T-helper 2 cell treated with Interferon-gamma antibody and Interleukin-4, amounts not matched to agents 5 μg/mL and 100 μg/mL, for 36 hours (primary cell): ENCODE measurements at regions not wholly inside any gene's neighbourhood (a gene's known extent, or its start where the extent isn't known, plus 50 kb on each side); places are given as distances from the start of the nearest gene placed in this dataset.
A peak's percentile ranks its signal among the peaks of the same experiment; 100 is the strongest.

Source experiments
- DNase-seq: peaks from one replicate; pipeline ENCODE4 v3.0.0; 2021; ENCODE audit warnings: low spot score
- H3K27ac Mint-ChIP-seq: one replicate; pipeline ENCODE4 v1.8.0; 2021; ENCODE audit warnings: mild to moderate bottlenecking, mixed read lengths
- H3K27me3 Mint-ChIP-seq: one replicate; pipeline ENCODE4 v1.8.0; 2021; ENCODE audit warnings: low read depth, mixed read lengths
- H3K36me3 Mint-ChIP-seq: one replicate; pipeline ENCODE4 v1.8.0; 2021; ENCODE audit warnings: low read depth, mixed read lengths
- H3K4me1 Mint-ChIP-seq: one replicate; pipeline ENCODE4 v1.8.0; 2021; ENCODE audit warnings: low read depth, mixed read lengths
- H3K4me3 Mint-ChIP-seq: one replicate; pipeline ENCODE4 v1.8.0; 2022; ENCODE audit warnings: mild to moderate bottlenecking, moderate library complexity, mixed read lengths
- H3K9me3 Mint-ChIP-seq: one replicate; pipeline ENCODE4 v1.8.0; 2021; ENCODE audit warnings: mixed read lengths

DNA sequence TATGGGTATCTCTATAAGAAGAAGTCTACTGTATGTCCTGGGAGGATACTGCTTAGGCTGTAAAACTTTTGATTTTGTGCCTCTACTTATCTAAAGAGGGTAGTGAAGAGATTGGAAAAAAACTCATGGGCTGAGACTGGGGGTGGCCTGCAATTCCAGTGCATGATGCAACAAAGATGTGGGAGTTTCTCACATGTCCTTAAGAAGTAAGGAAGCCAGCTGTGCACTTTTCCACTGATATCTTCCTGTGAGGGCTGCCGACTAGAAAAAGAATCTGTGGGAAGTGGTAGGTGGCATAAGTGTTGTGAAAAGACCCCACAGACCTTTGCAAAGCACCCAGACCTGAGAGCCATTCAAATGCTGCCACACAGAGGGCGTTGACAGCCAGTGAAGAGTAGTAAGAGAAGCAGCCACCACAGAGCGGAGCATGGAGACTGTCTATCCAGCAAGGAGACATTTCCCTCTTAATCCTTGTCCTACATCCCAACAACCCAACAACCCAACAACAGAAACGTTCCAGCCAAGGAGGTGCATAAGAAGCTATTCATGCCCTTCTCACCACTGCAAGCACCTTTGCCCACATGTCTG lies 65.1 kb downstream of the PFDN4 start:
- no peak for DNase-seq
- Mint-ChIP-seq H3K27me3 (no peaks in the 10 kb centered on the region), H3K9me3 (peaks cover 3% of the 10 kb centered on the region), H3K27ac (no peak overlapping the region), H3K4me3 (no peak overlapping the region), H3K4me1 (no peaks in the 10 kb centered on the region), H3K36me3 (no peaks in the 10 kb centered on the region)

DNA sequence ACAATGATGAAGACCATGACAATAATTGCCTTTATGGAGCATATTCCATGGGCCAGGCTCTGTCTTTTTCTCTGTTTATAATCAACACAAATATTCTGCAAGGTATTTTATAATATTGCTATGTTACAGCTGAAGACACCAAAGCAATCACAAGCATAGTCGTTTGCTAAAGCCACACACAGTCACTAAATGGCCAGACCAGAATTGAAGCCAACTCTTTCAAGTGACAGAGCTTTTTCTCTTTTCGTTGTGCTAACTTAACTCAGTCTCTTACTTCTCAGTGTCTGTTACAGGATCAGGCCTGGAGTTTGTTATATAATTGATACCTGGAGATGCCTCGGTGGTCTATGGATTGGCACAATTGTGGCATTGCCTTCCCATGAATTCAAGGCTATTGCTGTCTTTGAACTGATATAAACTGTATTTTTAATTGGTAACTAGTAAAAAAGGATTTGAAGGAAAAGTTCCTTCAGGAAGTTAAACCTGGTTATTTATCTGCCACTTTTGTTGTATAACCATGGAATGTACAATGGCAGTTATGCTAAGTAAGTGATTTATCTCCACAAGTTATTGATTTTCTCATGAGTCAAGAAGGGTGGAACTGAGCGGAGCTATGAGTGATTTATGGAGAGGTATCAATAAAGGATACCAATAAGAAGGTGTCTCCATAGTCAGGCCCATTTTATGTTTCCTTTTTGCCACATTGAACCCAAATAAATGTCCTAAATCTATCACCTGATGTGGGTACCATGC lies 67.6 kb downstream of the PFDN4 start:
- no peaks in the 10 kb centered on the region for H3K27me3 Mint-ChIP-seq
- H3K4me3 Mint-ChIP-seq, result no peak overlapping the region
- no peak for DNase-seq
- H3K9me3 Mint-ChIP-seq, result peaks cover 3% of the 10 kb centered on the region
- H3K4me1 Mint-ChIP-seq, result no peaks in the 10 kb centered on the region
- H3K36me3 Mint-ChIP-seq, result no peaks in the 10 kb centered on the region
- H3K27ac Mint-ChIP-seq, result no peak overlapping the region

DNA sequence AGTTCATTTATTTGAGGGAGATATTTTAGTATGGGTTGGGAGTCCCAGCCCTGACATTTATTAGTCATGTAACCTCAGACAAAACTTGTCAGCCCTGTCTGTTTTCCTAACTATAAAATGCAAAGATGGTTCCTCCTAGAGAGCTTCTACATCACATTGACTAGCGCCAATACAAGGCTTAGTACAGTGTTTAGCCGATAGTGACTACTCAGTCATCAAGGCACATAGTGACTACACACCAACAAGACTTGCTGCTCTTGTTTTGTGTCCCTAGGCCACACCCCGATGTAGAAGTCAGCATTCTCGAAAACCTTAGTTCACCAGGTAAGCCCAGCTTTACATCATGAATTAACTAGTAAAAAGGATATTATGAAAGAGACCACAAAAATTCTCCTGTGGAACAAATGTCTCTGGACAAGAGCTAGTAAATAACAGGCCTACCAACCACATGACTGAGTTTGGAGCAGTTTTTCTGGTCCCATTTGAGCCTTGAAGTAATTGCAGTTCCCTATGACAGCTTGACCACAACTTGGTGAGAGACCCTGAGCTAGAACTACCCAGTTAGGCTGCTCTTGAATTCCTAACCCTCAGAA lies 68.8 kb downstream of the PFDN4 start:
- H3K27me3 Mint-ChIP-seq, result no peaks in the 10 kb centered on the region
- H3K36me3 Mint-ChIP-seq, result no peaks in the 10 kb centered on the region
- no peak overlapping the region for H3K4me3 Mint-ChIP-seq
- no peaks in the 10 kb centered on the region for H3K9me3 Mint-ChIP-seq
- no peaks in the 10 kb centered on the region for H3K4me1 Mint-ChIP-seq
- no peak for DNase-seq
- no peak overlapping the region for H3K27ac Mint-ChIP-seq

DNA sequence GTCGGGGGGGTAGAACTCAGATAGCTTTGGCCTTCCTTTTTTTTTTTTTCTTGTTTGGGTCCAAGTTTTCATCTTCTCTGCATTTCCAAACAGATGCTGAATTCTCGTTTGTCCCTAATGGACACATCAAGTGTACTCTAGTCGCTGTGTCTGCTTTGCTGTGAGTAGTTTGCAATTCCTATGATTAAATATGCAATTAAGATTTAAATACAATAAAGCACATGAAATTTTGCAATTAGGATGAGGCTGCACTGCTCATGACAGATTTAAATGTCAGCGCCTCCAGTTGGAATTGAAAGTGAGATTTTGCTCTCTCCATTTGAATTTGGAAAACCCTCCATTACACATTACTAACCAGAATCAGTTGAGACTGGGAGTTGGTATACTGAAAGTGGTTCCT lies 70.4 kb downstream of the PFDN4 start:
- Mint-ChIP-seq H3K36me3 (no peaks in the 10 kb centered on the region), H3K27ac (no peak overlapping the region), H3K4me1 (no peaks in the 10 kb centered on the region), H3K27me3 (no peaks in the 10 kb centered on the region), H3K9me3 (no peaks in the 10 kb centered on the region), H3K4me3 (no peak overlapping the region)
- no peak for DNase-seq

DNA sequence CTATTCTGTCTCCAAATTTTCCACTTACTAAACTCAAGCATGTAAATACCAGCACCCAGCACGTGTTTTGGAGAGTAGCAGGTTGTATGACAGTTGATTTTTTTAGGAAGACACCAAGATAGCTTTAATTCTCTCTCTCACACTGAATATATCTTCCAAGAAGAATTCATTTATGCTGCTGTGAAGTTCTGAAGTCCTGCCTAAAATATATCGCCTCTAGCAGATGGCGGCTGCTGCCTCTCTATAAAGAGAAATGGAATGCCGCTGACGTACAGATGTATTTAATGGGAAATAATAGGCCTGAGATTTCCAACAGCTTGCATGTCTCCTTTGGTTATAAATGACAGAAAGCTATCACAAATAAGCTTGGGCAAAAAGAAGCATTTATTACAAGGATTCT lies 74.7 kb downstream of the PFDN4 start:
- Mint-ChIP-seq H3K4me3 (no peak overlapping the region), H3K27ac (no peak overlapping the region), H3K4me1 (peaks cover 9% of the 10 kb centered on the region), H3K36me3 (no peaks in the 10 kb centered on the region), H3K27me3 (no peaks in the 10 kb centered on the region), H3K9me3 (no peaks in the 10 kb centered on the region)
- no peak for DNase-seq

DNA sequence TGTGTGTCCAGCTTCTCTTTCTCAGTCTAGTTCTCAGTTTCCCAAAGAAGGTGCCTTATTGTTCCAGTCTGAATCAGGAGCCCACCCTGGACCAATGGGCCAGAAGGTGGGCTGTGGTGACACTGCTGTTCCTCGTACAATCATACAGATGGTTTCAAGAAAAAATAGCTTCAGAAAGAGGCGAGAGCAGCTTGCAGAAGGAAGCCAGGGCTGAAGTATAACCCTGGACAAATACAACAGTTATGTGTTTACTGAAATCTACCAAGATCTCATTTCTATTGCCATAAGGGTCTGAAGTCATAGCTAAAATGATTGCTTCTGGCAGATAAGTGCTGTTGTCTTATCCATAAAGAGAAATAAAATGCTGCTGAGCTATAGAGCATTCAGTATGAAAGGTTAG lies 75.4 kb downstream of the PFDN4 start:
- H3K36me3 Mint-ChIP-seq, result no peaks in the 10 kb centered on the region
- no peaks in the 10 kb centered on the region for H3K27me3 Mint-ChIP-seq
- no peak overlapping the region for H3K27ac Mint-ChIP-seq
- H3K9me3 Mint-ChIP-seq, result no peaks in the 10 kb centered on the region
- DNase-seq, result no peak
- H3K4me1 Mint-ChIP-seq, result peaks cover 9% of the 10 kb centered on the region
- no peak overlapping the region for H3K4me3 Mint-ChIP-seq

DNA sequence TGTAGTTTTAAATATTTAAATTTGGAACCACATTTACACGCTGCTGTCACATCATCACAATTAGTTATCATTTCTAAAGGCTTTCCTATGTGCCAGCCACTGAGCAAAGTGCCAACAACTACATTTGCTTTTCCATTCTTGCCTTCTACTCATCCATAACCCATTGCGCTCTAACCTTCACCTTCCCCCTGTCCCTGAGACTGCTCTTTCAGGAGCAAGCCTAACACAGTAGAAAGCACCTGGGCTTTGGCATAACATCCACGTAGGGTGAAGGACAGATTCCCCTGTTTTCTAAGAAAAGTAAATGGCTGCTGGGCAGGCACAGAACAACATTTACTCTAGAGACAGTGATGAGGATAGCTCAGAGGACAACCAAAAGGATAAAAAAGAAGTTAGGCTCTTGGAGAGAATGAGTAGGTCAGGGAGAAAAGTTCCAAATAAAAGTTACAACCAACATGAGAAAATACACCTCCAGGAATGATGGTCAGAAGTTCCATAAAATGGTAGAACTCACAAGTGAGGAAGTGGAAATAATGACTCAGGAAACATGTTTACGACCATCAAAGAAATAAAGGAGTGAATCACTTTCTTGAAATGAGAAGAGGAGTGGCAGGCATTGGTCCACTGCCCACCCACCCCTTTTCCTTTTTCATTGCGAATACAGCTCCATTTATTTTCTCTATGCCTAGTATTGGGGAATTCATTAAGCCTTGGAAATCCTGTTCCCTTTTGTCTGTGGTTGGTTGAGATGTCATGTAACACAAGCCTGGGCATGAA lies 77.2 kb downstream of the PFDN4 start:
- DNase-seq, result peak; percentile 21
- Mint-ChIP-seq H3K27ac (peak overlapping the region; percentile 51), H3K27me3 (no peaks in the 10 kb centered on the region), H3K36me3 (no peaks in the 10 kb centered on the region), H3K4me1 (peaks cover 9% of the 10 kb centered on the region), H3K9me3 (no peaks in the 10 kb centered on the region), H3K4me3 (no peak overlapping the region)

DNA sequence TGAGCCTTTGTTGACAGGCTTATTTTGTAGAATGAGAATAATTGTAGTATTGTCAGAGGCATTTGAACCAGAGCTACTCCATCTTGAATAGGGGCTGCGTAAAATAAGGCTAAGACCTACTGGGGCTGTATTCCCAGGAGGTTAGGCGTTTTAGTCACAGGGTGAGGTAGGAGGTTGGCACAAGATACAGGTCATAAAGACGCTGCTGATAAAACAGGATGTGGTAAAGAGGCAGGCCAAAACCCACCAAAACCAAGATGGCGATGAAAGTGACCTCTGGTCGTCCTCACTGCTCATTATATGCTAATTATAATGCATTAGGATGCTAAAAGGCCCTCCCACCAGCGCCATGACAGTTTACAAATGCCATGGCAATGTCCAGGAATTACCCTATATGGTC lies 82.7 kb downstream of the PFDN4 start:
- Mint-ChIP-seq H3K4me3 (no peak overlapping the region), H3K36me3 (no peaks in the 10 kb centered on the region), H3K27ac (no peak overlapping the region), H3K27me3 (no peaks in the 10 kb centered on the region), H3K9me3 (no peaks in the 10 kb centered on the region), H3K4me1 (peaks cover 3% of the 10 kb centered on the region)
- DNase-seq, result no peak

DNA sequence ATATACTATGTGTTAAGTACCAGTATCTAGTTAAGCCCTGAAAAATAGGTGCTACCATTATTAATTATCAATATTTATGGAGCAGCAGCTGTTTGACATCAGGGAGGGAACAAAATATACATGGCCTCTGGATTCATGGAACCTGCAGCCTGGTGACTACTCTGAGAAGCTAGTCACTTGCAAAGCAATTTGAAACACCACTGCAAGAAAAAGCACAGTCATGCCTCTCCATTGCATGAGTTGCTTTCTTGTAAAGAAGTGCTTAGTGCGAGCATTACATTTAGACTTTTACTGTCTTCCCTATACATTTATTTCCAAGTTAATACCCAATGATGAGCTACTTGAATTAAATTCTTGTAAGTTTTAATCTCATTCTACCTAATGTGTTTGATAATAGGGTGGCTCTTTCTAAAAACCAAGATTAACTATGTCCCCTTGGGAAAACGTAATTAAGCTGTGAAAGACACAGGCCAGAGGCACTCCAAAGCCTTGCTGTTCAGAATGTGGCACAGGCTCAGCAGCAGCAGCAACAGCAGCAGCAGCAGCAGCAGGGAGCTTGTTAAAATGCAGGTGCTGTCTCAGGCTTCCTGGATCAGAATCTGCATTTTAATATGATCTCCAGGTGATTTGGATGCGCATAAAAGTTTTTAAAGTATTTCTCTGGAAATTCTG lies 83.6 kb downstream of the PFDN4 start:
- H3K4me3 Mint-ChIP-seq, result no peak overlapping the region
- no peak overlapping the region for H3K27ac Mint-ChIP-seq
- H3K27me3 Mint-ChIP-seq, result no peaks in the 10 kb centered on the region
- H3K9me3 Mint-ChIP-seq, result no peaks in the 10 kb centered on the region
- DNase-seq, result no peak
- H3K4me1 Mint-ChIP-seq, result no peaks in the 10 kb centered on the region
- H3K36me3 Mint-ChIP-seq, result no peaks in the 10 kb centered on the region

DNA sequence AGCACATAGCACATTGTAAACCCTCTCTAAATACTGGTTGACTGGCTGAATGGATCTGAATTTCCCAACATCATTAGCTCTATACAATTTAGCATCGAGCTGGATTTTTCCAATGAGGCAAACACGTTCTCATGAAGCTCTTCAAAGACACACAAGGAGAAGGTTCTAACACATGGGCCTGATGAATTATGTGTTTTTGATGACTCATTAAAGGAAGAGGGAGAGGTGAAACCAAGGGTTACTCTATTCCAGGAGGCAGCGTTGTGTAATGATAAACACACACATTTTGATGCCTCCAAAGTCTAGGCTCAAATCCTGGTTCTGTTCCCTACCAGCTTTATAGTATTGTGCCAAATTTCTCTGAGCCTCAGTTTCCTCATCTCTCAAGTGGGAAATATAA lies 84.3 kb downstream of the PFDN4 start:
- no peaks in the 10 kb centered on the region for H3K36me3 Mint-ChIP-seq
- H3K4me3 Mint-ChIP-seq, result no peak overlapping the region
- H3K4me1 Mint-ChIP-seq, result no peaks in the 10 kb centered on the region
- H3K27me3 Mint-ChIP-seq, result no peaks in the 10 kb centered on the region
- no peaks in the 10 kb centered on the region for H3K9me3 Mint-ChIP-seq
- DNase-seq, result no peak
- H3K27ac Mint-ChIP-seq, result no peak overlapping the region

DNA sequence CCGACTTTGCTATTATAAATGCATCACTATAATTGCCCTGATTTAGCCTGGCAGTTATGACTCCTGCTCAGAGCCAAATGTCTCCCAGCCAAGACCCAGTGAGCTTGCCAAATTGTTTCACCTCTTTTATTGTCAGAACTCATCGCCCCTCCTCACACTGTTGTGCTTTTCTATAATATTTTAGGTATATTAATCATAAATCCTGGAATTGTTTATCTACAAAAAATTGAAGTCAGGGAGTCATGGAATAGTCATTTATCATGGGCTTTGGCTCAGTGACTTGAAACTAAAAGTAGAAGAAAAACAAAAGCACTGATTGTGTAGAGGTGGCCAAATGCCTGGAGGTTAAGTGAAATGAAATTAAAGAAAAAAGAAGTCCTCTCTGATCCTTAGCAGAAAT lies 85.6 kb downstream of the PFDN4 start:
- Mint-ChIP-seq H3K4me1 (no peaks in the 10 kb centered on the region), H3K27ac (no peak overlapping the region), H3K4me3 (no peak overlapping the region), H3K36me3 (no peaks in the 10 kb centered on the region), H3K27me3 (no peaks in the 10 kb centered on the region), H3K9me3 (no peaks in the 10 kb centered on the region)
- DNase-seq, result no peak

DNA sequence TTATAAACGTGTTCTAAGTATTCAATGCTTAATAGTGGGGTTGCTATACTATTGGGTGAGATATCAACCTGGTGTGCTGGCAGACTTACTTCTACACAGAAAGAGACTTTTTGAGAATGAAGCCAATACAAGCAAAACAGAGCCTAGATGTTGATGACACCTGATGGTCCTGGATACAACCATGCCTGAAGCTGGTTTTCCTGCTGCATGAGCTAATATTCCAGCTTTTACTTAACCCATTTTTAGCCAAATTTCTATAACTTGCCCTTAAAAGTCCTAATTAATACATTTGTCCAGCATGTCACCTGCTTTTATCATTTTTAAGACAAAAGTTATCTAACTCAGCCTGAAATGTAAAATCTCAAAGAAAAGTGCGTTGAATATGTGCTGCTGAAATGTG lies 86.2 kb downstream of the PFDN4 start:
- H3K4me3 Mint-ChIP-seq, result no peak overlapping the region
- no peaks in the 10 kb centered on the region for H3K27me3 Mint-ChIP-seq
- no peak overlapping the region for H3K27ac Mint-ChIP-seq
- H3K9me3 Mint-ChIP-seq, result no peaks in the 10 kb centered on the region
- DNase-seq, result no peak
- H3K36me3 Mint-ChIP-seq, result no peaks in the 10 kb centered on the region
- no peaks in the 10 kb centered on the region for H3K4me1 Mint-ChIP-seq

DNA sequence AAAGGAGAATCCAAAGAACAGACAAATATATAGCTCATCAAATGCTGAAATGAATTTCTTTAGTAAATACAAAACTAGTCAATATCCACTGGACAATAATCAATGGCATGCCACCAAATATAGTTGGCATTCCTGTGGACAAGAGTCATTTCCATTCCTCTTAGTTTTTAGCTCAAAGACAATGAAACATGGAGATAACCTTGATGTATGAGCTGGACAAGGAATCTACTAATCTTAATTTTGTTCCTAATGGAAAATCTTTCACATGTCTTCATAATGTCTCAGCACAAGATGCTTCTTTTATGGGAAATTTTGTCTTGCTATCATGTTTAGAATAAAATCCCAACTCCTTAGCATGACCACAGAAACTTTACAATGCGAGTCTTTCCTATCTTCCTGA lies 87.8 kb downstream of the PFDN4 start:
- Mint-ChIP-seq H3K4me1 (no peaks in the 10 kb centered on the region), H3K27ac (no peak overlapping the region), H3K9me3 (no peaks in the 10 kb centered on the region), H3K4me3 (no peak overlapping the region), H3K36me3 (no peaks in the 10 kb centered on the region), H3K27me3 (no peaks in the 10 kb centered on the region)
- DNase-seq, result no peak

DNA sequence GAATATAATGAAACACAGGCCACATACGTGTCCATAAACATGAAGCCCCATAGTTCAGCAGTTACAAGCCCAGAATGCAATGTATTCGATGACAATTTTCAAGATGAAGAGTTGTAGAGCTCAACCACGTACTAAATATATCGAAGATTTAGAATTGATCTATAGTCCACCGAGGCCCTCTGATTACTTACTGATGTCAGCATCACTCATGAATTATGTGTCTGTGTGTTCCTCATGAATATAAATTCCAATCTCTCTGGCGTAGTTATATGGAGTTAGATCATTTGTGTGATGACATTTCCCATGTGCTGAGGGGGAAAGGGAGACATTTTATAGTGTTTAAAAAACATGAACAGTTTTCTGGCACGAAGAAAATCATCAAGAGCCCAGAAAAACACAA lies 97.5 kb downstream of the PFDN4 start:
- H3K27ac Mint-ChIP-seq, result no peak overlapping the region
- DNase-seq, result no peak
- H3K4me3 Mint-ChIP-seq, result no peak overlapping the region
- H3K4me1 Mint-ChIP-seq, result peaks cover 2% of the 10 kb centered on the region
- no peaks in the 10 kb centered on the region for H3K9me3 Mint-ChIP-seq
- no peaks in the 10 kb centered on the region for H3K27me3 Mint-ChIP-seq
- no peaks in the 10 kb centered on the region for H3K36me3 Mint-ChIP-seq
